Calu3 (cell line): ENCODE measurements at regions not wholly inside any gene's neighbourhood (a gene's known extent, or its start where the extent isn't known, plus 50 kb on each side); places are given as distances from the start of the nearest gene placed in this dataset.

ENCODE experiments used
- BruUV-seq: library from RNA; stranded (reverse); fragments of 400-500 nt; replicated peaks from 2 replicates; lab custom pipeline; 2021; lab: Mats Ljungman, UMichigan
- CTCF ChIA-PET: fragments of 300-600 bp; sonication (Branson Sonifier 250); formaldehyde crosslinking; loops from one replicate; lab custom pipeline; 2022; ENCODE audit warnings: antibody characterized with exemption; lab: Charles Lee
- DNase-seq: peaks from one replicate; pipeline ENCODE4 v3.0.0; 2022
- H3K27ac Mint-ChIP-seq: one replicate; pipeline ENCODE4 v1.8.0; 2022; ENCODE audit warnings: mixed read lengths; ENCODE audit not compliant: unreplicated experiment
- H3K27me3 Mint-ChIP-seq: one replicate; pipeline ENCODE4 v1.8.0; 2022; ENCODE audit warnings: mixed read lengths; ENCODE audit not compliant: unreplicated experiment
- H3K36me3 Mint-ChIP-seq: one replicate; pipeline ENCODE4 v1.8.0; 2022; ENCODE audit warnings: mild to moderate bottlenecking, moderate library complexity, mixed read lengths; ENCODE audit not compliant: insufficient read depth, unreplicated experiment
- H3K4me1 Mint-ChIP-seq: one replicate; pipeline ENCODE4 v1.8.0; 2022; ENCODE audit warnings: mild to moderate bottlenecking, low read depth, mixed read lengths; ENCODE audit not compliant: unreplicated experiment
- H3K4me3 Mint-ChIP-seq: one replicate; pipeline ENCODE4 v1.8.0; 2022; ENCODE audit warnings: mild to moderate bottlenecking, low read depth, moderate library complexity, mixed read lengths; ENCODE audit not compliant: unreplicated experiment
- H3K9me3 Mint-ChIP-seq: one replicate; pipeline ENCODE4 v1.8.0; 2022; ENCODE audit warnings: low read depth, mixed read lengths; ENCODE audit not compliant: unreplicated experiment
- CTCF ChIP-seq: fragments of 200-600 bp; IDR thresholded peaks from one replicate; pipeline ENCODE4 v1.8.0; 2022; ENCODE audit warnings: antibody characterized with exemption; ENCODE audit not compliant: unreplicated experiment
- intact Hi-C: fragments of 100-400 bp; cut with micrococcal nuclease; formaldehyde crosslinking; loops from one replicate; pipeline ENCODE4 v1.10.0; 2022; ENCODE audit not compliant: unreplicated experiment

DNA sequence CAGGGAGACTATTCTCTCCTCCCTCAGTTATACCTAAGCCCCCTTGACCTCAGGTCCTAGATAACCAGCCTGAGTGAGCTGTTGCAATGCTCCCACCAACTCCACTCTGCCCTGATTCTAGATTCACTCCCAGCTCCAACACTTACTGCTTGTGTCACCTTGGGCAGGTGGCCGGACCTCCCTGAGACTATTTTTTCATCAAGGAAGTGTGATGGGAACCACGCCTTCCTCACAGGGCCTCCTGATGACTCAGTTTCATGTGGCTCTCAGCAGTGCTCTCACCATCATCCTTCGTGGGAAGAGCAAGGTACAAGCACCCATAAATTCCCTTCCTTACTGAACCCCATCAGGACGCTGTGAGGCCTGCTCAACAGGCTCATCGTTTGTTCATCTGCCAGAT lies 925.8 kb upstream of the ZNF722 start:
- no peak overlapping the region for H3K4me3 Mint-ChIP-seq
- H3K36me3 Mint-ChIP-seq = no peaks in the 10 kb centered on the region
- DNase-seq = no peak
- H3K4me1 Mint-ChIP-seq = no peaks in the 10 kb centered on the region
- BruUV-seq = no TSS peak
- intact Hi-C loops = no loop called here
- no peaks in the 10 kb centered on the region for H3K27me3 Mint-ChIP-seq
- no peak for TF ChIP-seq CTCF
- CTCF ChIA-PET = no interaction called here
- H3K9me3 Mint-ChIP-seq = peaks cover 7% of the 10 kb centered on the region
- no peak overlapping the region for H3K27ac Mint-ChIP-seq

GRCh38 chr7:63073286-63073685 lies 925.4 kb upstream of the ZNF722 start:
- no peak for TF ChIP-seq CTCF
- H3K4me1 Mint-ChIP-seq = no peaks in the 10 kb centered on the region
- BruUV-seq = no TSS peak
- no peaks in the 10 kb centered on the region for H3K27me3 Mint-ChIP-seq
- H3K9me3 Mint-ChIP-seq = peaks cover 7% of the 10 kb centered on the region
- CTCF ChIA-PET = no interaction called here
- no peak for DNase-seq
- H3K36me3 Mint-ChIP-seq = no peaks in the 10 kb centered on the region
- no peak overlapping the region for H3K4me3 Mint-ChIP-seq
- intact Hi-C loops = no loop called here
- H3K27ac Mint-ChIP-seq = no peak overlapping the region

DNA sequence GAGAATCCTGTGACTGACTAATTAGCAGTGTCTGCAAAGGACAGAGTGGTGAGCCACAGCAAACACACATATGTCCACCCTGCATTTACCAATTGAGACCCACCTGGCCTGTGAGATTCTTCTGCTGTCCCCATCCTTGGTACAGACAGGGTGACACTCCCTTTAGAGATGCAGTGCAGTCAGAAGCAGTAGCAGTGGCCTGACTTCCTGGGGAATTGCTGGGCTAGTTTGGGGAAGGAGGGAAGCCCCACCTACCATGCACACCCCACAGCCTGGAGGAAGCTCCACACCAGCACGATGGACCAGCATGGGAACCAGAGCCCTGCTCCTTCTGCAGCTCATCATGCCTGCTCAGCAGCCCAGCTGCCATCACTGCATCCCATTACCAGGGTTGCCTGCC lies 924.9 kb upstream of the ZNF722 start:
- DNase-seq = no peak
- intact Hi-C loops = no loop called here
- Mint-ChIP-seq H3K27me3 (no peaks in the 10 kb centered on the region), H3K9me3 (peaks cover 5% of the 10 kb centered on the region), H3K4me3 (no peak overlapping the region), H3K36me3 (no peaks in the 10 kb centered on the region), H3K4me1 (no peaks in the 10 kb centered on the region), H3K27ac (no peak overlapping the region)
- BruUV-seq = no TSS peak
- CTCF ChIA-PET = no interaction called here
- no peak for TF ChIP-seq CTCF

DNA sequence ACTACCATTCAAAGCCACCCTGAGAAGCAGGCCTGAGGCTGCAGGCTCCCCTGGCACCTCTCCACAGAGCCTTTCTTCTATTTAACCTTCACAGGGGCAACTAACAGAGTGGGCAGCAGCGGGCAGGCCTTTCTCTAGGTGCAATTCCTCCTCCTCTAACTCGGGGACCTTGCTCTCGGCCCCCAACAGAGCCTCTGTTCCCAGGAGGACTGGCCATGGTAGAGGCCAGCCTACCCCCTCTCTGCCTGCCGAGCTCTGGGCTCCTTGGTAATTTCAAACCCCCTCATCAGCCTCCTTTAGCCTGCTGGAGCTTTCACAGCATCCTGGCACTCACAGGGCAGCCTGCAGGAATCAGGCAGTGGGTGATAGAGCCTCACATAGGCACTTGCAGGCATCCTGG lies 920.8 kb upstream of the ZNF722 start:
- H3K27ac Mint-ChIP-seq = no peak overlapping the region
- H3K9me3 Mint-ChIP-seq = no peaks in the 10 kb centered on the region
- no peaks in the 10 kb centered on the region for H3K36me3 Mint-ChIP-seq
- CTCF ChIA-PET = no interaction called here
- no peaks in the 10 kb centered on the region for H3K4me1 Mint-ChIP-seq
- no peak overlapping the region for H3K4me3 Mint-ChIP-seq
- no TSS peak for BruUV-seq
- intact Hi-C loops = no loop called here
- DNase-seq = no peak
- H3K27me3 Mint-ChIP-seq = no peaks in the 10 kb centered on the region
- no peak for TF ChIP-seq CTCF
